Activated CD4-positive, alpha-beta T cell treated with anti-CD3 and anti-CD28 coated beads, Interleukin-2, amount 10 ng/mL, durations not matched to agents 7 days and 5 days (primary cell): ENCODE measurements at regions not wholly inside any gene's neighbourhood (a gene's known extent, or its start where the extent isn't known, plus 50 kb on each side); places are given as distances from the start of the nearest gene placed in this dataset.
A peak's percentile ranks its signal among the peaks of the same experiment; 100 is the strongest.
"Not testable (repeated sequence)": the region's sequence is repeated elsewhere in the genome, so short reads cannot be mapped to it uniquely, and the experiment has no call there.

ENCODE experiments used
- CTCF ChIA-PET: fragments of 350-600 bp; sonication (Branson Sonifier 250); formaldehyde crosslinking; loops from one replicate; lab custom pipeline; 2021; ENCODE audit warnings: antibody characterized with exemption; lab: Charles Lee
- POLR2A ChIA-PET: fragments of 350-600 bp; sonication (Branson Sonifier 250); formaldehyde crosslinking; loops from one replicate; lab custom pipeline; 2021; ENCODE audit warnings: antibody characterized with exemption; lab: Charles Lee
- DNase-seq: peaks from one replicate; pipeline ENCODE4 v3.0.0-alpha.2; 2020
- H3K27ac Mint-ChIP-seq: one replicate; pipeline ENCODE4 v1.8.0; 2021; ENCODE audit warnings: mild to moderate bottlenecking, moderate library complexity, mixed read lengths
- H3K27me3 Mint-ChIP-seq: one replicate; pipeline ENCODE4 v1.8.0; 2021; ENCODE audit warnings: mixed read lengths
- H3K36me3 Mint-ChIP-seq: one replicate; pipeline ENCODE4 v1.8.0; 2021; ENCODE audit warnings: low read depth, mixed read lengths
- H3K4me1 Mint-ChIP-seq: one replicate; pipeline ENCODE4 v1.8.0; 2021; ENCODE audit warnings: mixed read lengths
- H3K4me3 Mint-ChIP-seq: one replicate; pipeline ENCODE4 v1.8.0; 2021; ENCODE audit warnings: mild to moderate bottlenecking, moderate library complexity, mixed read lengths
- H3K9me3 Mint-ChIP-seq: one replicate; pipeline ENCODE4 v1.8.0; 2021; ENCODE audit warnings: mixed read lengths

DNA sequence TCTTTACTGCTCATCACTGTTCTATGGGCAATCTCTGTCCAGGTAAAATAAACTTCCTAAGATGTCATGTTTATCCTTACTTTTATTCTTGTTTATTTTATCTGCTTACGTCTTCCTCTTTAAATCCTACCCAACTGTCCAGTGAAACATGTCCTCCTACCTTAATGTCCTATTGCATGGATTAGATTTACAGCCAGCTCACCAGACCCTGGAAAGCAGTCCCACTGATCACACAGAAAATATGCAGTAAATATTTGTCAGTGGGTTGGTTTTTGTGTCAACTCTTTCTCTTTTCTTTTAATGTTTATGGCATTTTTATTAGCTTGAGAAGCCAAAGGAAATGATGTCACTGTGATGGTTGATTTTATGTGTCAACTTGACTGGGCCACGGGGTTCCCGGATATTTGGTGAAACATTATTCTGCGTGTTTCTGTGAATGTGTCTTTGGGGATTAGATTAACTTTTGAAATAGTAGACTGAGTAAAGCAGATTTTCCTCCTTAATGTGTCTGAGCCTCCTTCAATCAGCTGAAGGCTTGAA is 258.3 kb downstream of the SRGAP2C start:
- peaks cover 5% of the 10 kb centered on the region for H3K27me3 Mint-ChIP-seq
- POLR2A ChIA-PET = no interaction called here

GRCh38 chr1:121444096-121444495 is 259.3 kb downstream of the SRGAP2C start:
- no peaks in the 10 kb centered on the region for H3K36me3 Mint-ChIP-seq
- H3K9me3 Mint-ChIP-seq = no peaks in the 10 kb centered on the region
- H3K27me3 Mint-ChIP-seq = peaks cover 1% of the 10 kb centered on the region
- ChIA-PET CTCF (interaction anchor here (0.6 kb wide), 2 partner anchors 58 to 152 kb away, joined by 3 read pairs; no protein-coding TSS in a partner anchor), POLR2A (no interaction called here)
- DNase-seq = no peak
- H3K4me1 Mint-ChIP-seq = peaks cover 10% of the 10 kb centered on the region
- no peak overlapping the region for H3K27ac Mint-ChIP-seq
- no peak overlapping the region for H3K4me3 Mint-ChIP-seq

More for the DNA sequence above, 258.3 kb downstream of the SRGAP2C start:
- no peaks in the 10 kb centered on the region for H3K36me3 Mint-ChIP-seq
- CTCF ChIA-PET = interaction anchor here (0.6 kb wide), 1 partner anchor 18 kb away, joined by 3 read pairs; no protein-coding TSS in a partner anchor
- H3K4me1 Mint-ChIP-seq = peaks cover 3% of the 10 kb centered on the region
- H3K4me3 Mint-ChIP-seq = no peak overlapping the region
- H3K27ac Mint-ChIP-seq = no peak overlapping the region
- H3K9me3 Mint-ChIP-seq = no peaks in the 10 kb centered on the region
- DNase-seq = no peak

DNA sequence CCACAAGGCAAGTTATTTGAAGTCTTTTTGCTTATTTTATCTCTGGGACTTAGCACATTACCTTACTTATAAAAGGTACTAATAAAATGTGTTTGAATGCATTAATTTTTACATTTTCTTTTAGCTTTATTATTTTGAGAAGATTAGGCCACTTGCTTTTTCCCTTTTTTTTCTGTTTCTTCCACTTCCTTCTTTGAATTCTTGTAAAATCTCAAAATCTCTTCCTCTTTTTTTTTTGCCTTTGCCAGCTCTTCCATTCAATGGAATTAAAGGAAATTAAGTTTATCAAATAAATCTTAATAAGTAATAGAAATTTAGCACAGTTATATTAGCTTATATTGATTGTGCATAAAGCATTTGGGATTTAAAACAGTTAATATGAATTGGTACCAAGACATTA is 260.9 kb downstream of the SRGAP2C start:
- Mint-ChIP-seq H3K36me3 (no peaks in the 10 kb centered on the region), H3K4me3 (no peak overlapping the region), H3K27ac (no peak overlapping the region), H3K9me3 (no peaks in the 10 kb centered on the region), H3K4me1 (peaks cover 13% of the 10 kb centered on the region), H3K27me3 (peaks cover 4% of the 10 kb centered on the region)
- DNase-seq = no peak
- ChIA-PET CTCF (interaction anchor here (1.7 kb wide), 1 partner anchor 13 kb away, joined by 3 read pairs; no protein-coding TSS in a partner anchor), POLR2A (no interaction called here)

DNA sequence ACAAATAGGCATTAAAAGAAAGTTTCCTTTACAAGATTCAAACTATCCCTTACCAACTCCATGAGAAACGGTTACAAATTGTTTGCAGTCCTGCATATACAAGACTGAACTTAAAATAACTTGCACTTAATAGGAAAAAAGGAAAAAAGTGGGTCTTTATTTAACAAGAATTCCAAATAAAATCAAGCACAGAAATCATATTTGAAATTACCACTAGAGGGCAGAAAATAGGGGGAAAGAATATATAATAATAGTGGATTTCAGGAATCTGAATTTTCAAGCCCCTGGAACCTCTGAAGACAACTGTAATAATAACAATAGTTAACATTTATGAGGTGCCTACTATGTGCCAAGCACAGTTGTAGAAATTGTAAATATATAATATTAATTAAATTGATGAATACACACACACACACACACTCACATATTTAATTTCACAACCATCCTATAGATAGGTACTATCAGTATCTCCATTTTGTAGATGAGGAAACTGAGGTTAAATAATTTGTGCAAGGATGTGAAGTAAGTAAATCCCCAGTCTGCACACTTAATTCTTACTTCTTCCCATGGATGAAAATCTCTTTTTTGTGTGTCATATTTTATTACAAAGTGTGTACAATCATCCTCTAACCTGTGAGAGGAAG is 262.6 kb downstream of the SRGAP2C start:
- H3K36me3 Mint-ChIP-seq, DNase-seq, H3K9me3 Mint-ChIP-seq, H3K4me3 Mint-ChIP-seq, POLR2A ChIA-PET, H3K27me3 Mint-ChIP-seq, H3K27ac Mint-ChIP-seq: not testable (repeated sequence)
- peaks cover 13% of the 10 kb centered on the region for H3K4me1 Mint-ChIP-seq
- CTCF ChIA-PET = interaction anchor here (1.1 kb wide), 1 partner anchor 12 kb away, joined by 3 read pairs; no protein-coding TSS in a partner anchor

DNA sequence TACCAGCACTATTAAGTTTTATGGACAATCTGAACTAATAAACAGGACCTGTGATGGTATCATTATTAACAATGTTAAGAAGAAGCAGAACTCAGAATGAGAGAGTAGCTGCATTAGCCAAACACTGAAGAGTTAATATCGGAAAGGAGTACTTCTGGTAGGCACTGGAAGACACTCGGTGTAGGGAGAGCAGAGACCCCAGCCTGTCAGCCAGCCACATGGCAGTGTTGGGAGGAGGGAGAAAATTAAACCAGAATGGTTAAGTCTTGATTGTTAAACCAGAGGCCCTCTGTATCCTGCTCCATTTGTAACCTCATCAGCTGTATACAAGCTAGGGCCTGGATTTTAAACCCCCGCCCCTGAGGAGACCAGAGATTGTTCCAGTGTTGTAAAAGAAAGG is 263.3 kb downstream of the SRGAP2C start:
- H3K4me3 Mint-ChIP-seq, H3K9me3 Mint-ChIP-seq, DNase-seq, CTCF ChIA-PET, POLR2A ChIA-PET, H3K27me3 Mint-ChIP-seq, H3K27ac Mint-ChIP-seq, H3K36me3 Mint-ChIP-seq: not testable (repeated sequence)
- peaks cover 13% of the 10 kb centered on the region for H3K4me1 Mint-ChIP-seq

- Mint-ChIP-seq H3K27me3 (peaks cover 9% of the 10 kb centered on the region), H3K9me3 (peaks cover 2% of the 10 kb centered on the region), H3K4me3 (no peak overlapping the region), H3K27ac (no peak overlapping the region), H3K36me3 (no peaks in the 10 kb centered on the region), H3K4me1 (peaks cover 13% of the 10 kb centered on the region)
- no peak for DNase-seq
- CTCF ChIA-PET = no interaction called here
- POLR2A ChIA-PET = no interaction called here
Measured at GRCh38 chr1:121448851-121449250, 264.1 kb downstream of the SRGAP2C start.

DNA sequence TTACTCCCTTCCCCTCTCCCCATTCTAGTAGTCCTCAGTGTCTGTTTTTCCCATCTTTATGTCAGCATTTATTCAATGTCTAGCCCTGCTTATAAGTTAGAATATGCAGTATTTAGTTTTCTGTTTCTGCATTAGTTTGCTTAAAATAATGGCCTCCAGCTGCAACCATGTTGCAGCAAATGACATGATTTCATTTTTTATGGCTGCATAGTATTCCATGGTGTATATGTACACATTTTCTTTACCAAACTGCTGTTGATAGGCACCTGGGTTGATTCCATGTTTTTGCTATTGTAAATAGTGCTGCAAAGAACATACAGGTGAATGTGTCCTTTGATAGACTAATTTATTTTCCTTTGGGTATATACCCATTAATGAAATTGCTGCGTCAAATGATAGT is 267.7 kb downstream of the SRGAP2C start:
- H3K4me3 Mint-ChIP-seq = no peak overlapping the region
- CTCF ChIA-PET = no interaction called here

DNA sequence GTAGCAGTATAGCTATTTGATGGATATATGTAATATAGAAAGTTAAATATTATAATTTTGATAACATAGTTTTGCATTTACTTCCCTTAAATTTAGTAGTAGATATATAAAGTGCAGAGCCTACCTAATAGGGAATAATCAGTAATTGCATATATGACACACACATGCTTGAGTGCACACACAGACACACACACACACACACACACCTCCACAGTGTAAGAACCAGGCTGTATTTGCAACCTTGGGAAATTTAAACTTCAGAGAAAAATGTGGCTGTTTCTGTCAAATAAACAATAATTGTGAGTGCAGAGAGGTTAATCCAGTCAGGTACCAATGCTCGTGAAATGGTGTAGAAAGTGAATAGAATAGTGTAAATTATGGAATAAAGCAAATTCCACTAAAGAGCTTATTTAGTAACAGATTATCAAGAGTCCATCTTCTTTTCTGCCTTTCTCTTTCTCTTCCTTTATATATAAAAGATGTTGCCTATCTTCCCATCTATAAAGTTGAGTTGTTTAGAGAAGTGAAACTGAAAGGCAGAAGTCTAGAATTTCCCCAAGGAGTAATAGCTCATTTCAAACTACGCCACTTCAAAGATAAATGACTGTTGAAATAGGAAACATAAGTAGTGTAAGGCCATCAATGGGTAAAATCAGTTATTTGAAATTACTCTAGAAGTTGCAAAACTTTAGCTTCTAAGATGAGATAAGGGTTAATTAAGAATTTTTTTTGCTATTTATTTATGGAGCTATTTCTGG is 273.7 kb downstream of the SRGAP2C start:
- Mint-ChIP-seq H3K36me3 (peaks cover 7% of the 10 kb centered on the region), H3K4me1 (peaks cover 12% of the 10 kb centered on the region), H3K4me3 (peak overlapping the region; percentile 43), H3K27me3 (peaks cover 8% of the 10 kb centered on the region), H3K27ac (peak overlapping the region; percentile 37), H3K9me3 (no peaks in the 10 kb centered on the region)
- ChIA-PET POLR2A (no interaction called here), CTCF (interaction anchor here (1.2 to 1.6 kb wide), 2 partner anchors 12 to 18 kb away, joined by 3 read pairs; no protein-coding TSS in a partner anchor)
- no peak for DNase-seq

More for the DNA sequence above, 267.7 kb downstream of the SRGAP2C start:
- H3K4me1 Mint-ChIP-seq = peaks cover 12% of the 10 kb centered on the region
- H3K27ac Mint-ChIP-seq = no peak overlapping the region
- H3K36me3 Mint-ChIP-seq = peaks cover 2% of the 10 kb centered on the region
- H3K9me3 Mint-ChIP-seq = peaks cover 2% of the 10 kb centered on the region
- POLR2A ChIA-PET = interaction anchor here (0.7 kb wide), 1 partner anchor 18 kb away, joined by 3 read pairs; no protein-coding TSS in a partner anchor
- DNase-seq = no peak
- H3K27me3 Mint-ChIP-seq = peaks cover 15% of the 10 kb centered on the region

- Mint-ChIP-seq H3K9me3 (no peaks in the 10 kb centered on the region), H3K4me3 (no peak overlapping the region), H3K36me3 (peaks cover 7% of the 10 kb centered on the region), H3K4me1 (peaks cover 12% of the 10 kb centered on the region), H3K27me3 (peaks cover 6% of the 10 kb centered on the region), H3K27ac (no peak overlapping the region)
- DNase-seq = no peak
- POLR2A ChIA-PET = no interaction called here
- CTCF ChIA-PET = interaction anchor here (1.2 to 1.6 kb wide), 2 partner anchors 13 to 19 kb away, joined by 3 read pairs; no protein-coding TSS in a partner anchor
Measured at GRCh38 chr1:121459235-121459634, 274.5 kb downstream of the SRGAP2C start.

DNA sequence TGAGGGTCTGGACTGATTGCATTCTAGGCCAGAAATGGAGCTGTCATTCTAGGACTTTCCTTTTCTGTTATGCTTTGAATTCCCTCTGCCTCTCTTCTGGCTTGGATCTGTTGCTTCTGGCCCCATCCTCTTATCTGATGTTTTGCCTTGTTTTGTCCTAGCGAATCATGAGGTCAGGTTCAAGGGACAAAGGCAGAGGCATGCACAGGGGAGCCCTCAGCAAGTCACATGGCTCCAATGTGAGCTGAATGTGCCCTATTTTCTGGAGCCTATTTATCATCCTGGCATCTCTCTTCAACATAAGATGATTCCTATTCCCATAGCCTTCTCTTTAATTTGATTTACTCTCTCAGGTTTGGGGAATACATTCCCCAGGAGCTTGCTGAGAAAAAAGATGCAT is 284.6 kb downstream of the SRGAP2C start:
- CTCF ChIA-PET, H3K27me3 Mint-ChIP-seq, POLR2A ChIA-PET, DNase-seq, H3K36me3 Mint-ChIP-seq, H3K27ac Mint-ChIP-seq, H3K4me3 Mint-ChIP-seq: not testable (repeated sequence)
- Mint-ChIP-seq H3K4me1 (peaks cover 15% of the 10 kb centered on the region), H3K9me3 (peaks cover 11% of the 10 kb centered on the region)

DNA sequence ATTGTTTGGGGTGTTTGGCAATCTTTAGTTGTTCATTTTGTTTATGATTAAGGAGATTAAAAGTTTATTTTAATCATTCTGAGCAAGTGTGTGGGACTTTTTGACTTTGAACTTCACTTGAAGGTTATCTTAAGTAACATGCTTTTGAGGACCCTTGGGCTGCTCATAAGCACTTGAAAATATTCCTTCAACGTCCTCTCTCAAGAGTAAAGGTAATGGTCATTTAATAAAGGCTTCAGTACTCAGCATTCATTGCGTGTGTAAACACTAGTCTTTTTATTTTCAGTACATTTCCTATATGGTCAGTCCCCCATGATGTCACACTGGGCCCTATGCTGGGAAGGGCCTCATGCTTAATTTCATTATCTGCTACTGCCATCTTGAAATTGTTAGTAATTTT is 285.6 kb downstream of the SRGAP2C start:
- DNase-seq, CTCF ChIA-PET, H3K27ac Mint-ChIP-seq, POLR2A ChIA-PET, H3K4me3 Mint-ChIP-seq, H3K27me3 Mint-ChIP-seq, H3K36me3 Mint-ChIP-seq: not testable (repeated sequence)
- Mint-ChIP-seq H3K4me1 (peaks cover 15% of the 10 kb centered on the region), H3K9me3 (peaks cover 11% of the 10 kb centered on the region)

GRCh38 chr1:121471523-121471922 is 286.7 kb downstream of the SRGAP2C start:
- CTCF ChIA-PET = interaction anchor here (1.2 kb wide), 1 partner anchor 10 kb away, joined by 3 read pairs; no protein-coding TSS in a partner anchor
- Mint-ChIP-seq H3K9me3 (peaks cover 14% of the 10 kb centered on the region), H3K27ac (no peak overlapping the region), H3K27me3 (no peaks in the 10 kb centered on the region), H3K36me3 (no peaks in the 10 kb centered on the region), H3K4me1 (peaks cover 15% of the 10 kb centered on the region), H3K4me3 (no peak overlapping the region)
- DNase-seq = no peak
- POLR2A ChIA-PET = no interaction called here

GRCh38 chr1:121472017-121472416 is 287.2 kb downstream of the SRGAP2C start:
- POLR2A ChIA-PET = no interaction called here
- H3K27me3 Mint-ChIP-seq = no peaks in the 10 kb centered on the region
- no peaks in the 10 kb centered on the region for H3K36me3 Mint-ChIP-seq
- no peak overlapping the region for H3K4me3 Mint-ChIP-seq
- CTCF ChIA-PET = interaction anchor here (1.2 to 1.9 kb wide), 2 partner anchors 10 to 20 kb away, joined by 3 to 9 read pairs; no protein-coding TSS in a partner anchor
- H3K27ac Mint-ChIP-seq = no peak overlapping the region
- H3K9me3 Mint-ChIP-seq = peaks cover 17% of the 10 kb centered on the region
- H3K4me1 Mint-ChIP-seq = peaks cover 15% of the 10 kb centered on the region
- no peak for DNase-seq
